ENCODE measurements at regions not wholly inside any gene's neighbourhood (a gene's known extent, or its start where the extent isn't known, plus 50 kb on each side); places are given as distances from the start of the nearest gene placed in this dataset.
"Not testable (repeated sequence)": the region's sequence is repeated elsewhere in the genome, so short reads cannot be mapped to it uniquely, and the experiment has no call there.

GRCh38 chr11:115982666-115983065 lies 478.5 kb upstream of the CADM1 start:
- Histone ChIP-seq H3K36me3 (ENCODE audit: control insufficient read depth in 3 of 3, insufficient read depth in 3 of 3, low read length in 3 of 3) (no peaks in the 10 kb centered on the region), H3K27ac (ENCODE audit: low read depth, low read length) (no peak overlapping the region), H3K27me3 (ENCODE audit: control insufficient read depth in 3 of 3, insufficient read depth in 3 of 3, low read length in 3 of 3) (no peaks in the 10 kb centered on the region), H3K9ac (ENCODE audit: low read depth in 1 of 3, low read length in 3 of 3) (no peak overlapping the region), H3K9me3 (ENCODE audit: control insufficient read depth in 3 of 3, low read length in 3 of 3) (no peaks in the 10 kb centered on the region), H3K4me3 (ENCODE audit: low read length in 3 of 3) (no peak overlapping the region), H3K4me1 (ENCODE audit: control insufficient read depth in 3 of 3, insufficient read depth in 3 of 3, low read length in 3 of 3) (peaks cover 0 to 5% (median 4%) of the 10 kb centered on the region in 3 donors)

DNA sequence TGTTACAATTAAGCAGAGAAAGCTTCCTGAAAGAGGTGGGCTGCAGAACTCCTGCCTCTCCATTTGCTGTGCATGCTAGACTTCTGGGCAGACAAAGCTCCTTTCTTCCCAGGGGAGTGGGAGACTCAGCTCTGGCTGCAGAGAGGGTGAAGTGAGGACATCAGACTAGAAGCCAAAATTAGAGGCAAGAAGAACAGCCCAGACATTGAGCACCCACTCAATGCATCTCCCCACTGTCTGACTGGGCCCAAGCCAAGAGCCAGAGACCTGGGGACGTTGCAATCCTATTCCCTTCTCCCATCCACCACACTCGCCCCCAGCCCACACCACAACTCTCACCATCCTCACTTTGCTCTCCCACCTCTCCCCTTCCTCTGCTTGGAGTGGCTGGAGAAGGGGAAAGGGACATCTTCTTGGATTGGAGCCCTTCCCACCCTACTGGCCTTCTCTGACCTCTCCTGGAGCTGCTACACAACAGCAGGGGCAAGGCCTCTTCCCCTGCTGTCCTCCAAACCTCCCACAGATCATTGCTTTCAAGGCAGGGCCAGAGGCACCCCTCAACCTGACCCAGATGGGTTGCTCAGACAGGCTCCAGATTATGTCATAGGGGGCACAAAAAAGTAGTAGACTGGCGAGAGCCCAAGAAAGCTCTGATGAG lies 477.7 kb upstream of the CADM1 start:
- Histone ChIP-seq H3K9me3 (ENCODE audit: control insufficient read depth in 3 of 3, low read length in 3 of 3) (no peaks in the 10 kb centered on the region), H3K27ac (ENCODE audit: low read depth, low read length) (no peak overlapping the region), H3K9ac (ENCODE audit: low read depth in 1 of 3, low read length in 3 of 3) (no peak overlapping the region), H3K4me3 (ENCODE audit: low read length in 3 of 3) (no peak overlapping the region), H3K36me3 (ENCODE audit: control insufficient read depth in 3 of 3, insufficient read depth in 3 of 3, low read length in 3 of 3) (no peaks in the 10 kb centered on the region), H3K4me1 (ENCODE audit: control insufficient read depth in 3 of 3, insufficient read depth in 3 of 3, low read length in 3 of 3) (peaks cover 0 to 5% (median 4%) of the 10 kb centered on the region in 3 donors), H3K27me3 (ENCODE audit: control insufficient read depth in 3 of 3, insufficient read depth in 3 of 3, low read length in 3 of 3) (no peaks in the 10 kb centered on the region)

GRCh38 chr11:115981104-115981481 lies 476.9 kb upstream of the CADM1 start:
- Histone ChIP-seq H3K36me3 (ENCODE audit: control insufficient read depth in 3 of 3, insufficient read depth in 3 of 3, low read length in 3 of 3) (no peaks in the 10 kb centered on the region), H3K27ac (ENCODE audit: low read depth, low read length) (no peak overlapping the region), H3K9me3 (ENCODE audit: control insufficient read depth in 3 of 3, low read length in 3 of 3) (no peaks in the 10 kb centered on the region), H3K9ac (ENCODE audit: low read depth in 1 of 3, low read length in 3 of 3) (no peak overlapping the region), H3K27me3 (ENCODE audit: control insufficient read depth in 3 of 3, insufficient read depth in 3 of 3, low read length in 3 of 3) (peaks cover 0 to 3% (median 0%) of the 10 kb centered on the region in 3 donors), H3K4me1 (ENCODE audit: control insufficient read depth in 3 of 3, insufficient read depth in 3 of 3, low read length in 3 of 3) (peaks cover 0 to 5% (median 4%) of the 10 kb centered on the region in 3 donors), H3K4me3 (ENCODE audit: low read length in 3 of 3) (no peak overlapping the region)

DNA sequence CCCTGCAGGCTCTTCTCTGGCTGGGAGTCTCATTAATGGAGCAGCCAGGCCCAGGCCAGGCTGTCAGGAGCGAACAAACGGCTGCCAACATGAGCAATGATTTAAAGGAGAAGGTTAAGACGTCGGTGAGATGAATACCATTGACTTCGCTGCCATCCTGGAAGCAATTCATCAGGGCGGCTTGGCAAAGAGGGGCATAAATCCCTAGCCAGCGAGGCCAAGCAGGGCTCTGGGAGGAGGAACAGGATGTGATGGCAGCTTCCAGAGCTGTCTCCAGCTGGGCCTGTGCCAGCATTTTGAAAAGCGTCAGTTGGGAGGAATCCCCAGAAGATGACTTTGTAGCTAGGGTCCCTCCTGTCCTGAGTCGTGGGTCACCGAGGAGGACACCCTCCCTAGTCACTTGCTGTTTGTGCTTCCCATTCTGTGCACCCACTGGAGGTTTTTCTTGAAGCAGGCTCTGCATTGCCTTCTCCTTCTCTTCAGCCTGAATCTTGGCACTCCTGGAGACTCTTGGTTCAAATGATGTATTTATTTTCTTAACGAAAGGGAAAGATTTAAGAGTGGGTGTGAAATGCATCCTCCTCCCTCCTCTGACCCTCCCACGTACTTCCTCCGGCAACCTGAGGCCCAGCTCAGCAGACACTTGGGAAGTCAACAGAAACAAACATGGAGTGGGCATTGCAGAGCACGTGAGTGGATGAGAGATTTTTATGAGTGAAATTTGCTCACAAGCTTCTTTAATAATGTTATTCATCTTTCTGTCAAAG lies 476.3 kb upstream of the CADM1 start:
- Histone ChIP-seq H3K27me3 (ENCODE audit: control insufficient read depth in 3 of 3, insufficient read depth in 3 of 3, low read length in 3 of 3) (peaks cover 1 to 6% (median 4%) of the 10 kb centered on the region in 3 donors), H3K9ac (ENCODE audit: low read depth in 1 of 3, low read length in 3 of 3) (no peak overlapping the region), H3K9me3 (ENCODE audit: control insufficient read depth in 3 of 3, low read length in 3 of 3) (no peaks in the 10 kb centered on the region), H3K4me3 (ENCODE audit: low read length in 3 of 3) (no peak overlapping the region), H3K27ac (ENCODE audit: low read depth, low read length) (no peak overlapping the region), H3K4me1 (ENCODE audit: control insufficient read depth in 3 of 3, insufficient read depth in 3 of 3, low read length in 3 of 3) (peaks cover 0 to 5% (median 4%) of the 10 kb centered on the region in 3 donors), H3K36me3 (ENCODE audit: control insufficient read depth in 3 of 3, insufficient read depth in 3 of 3, low read length in 3 of 3) (no peaks in the 10 kb centered on the region)

GRCh38 chr11:115974703-115975102 lies 470.5 kb upstream of the CADM1 start:
- Histone ChIP-seq H3K36me3 (ENCODE audit: control insufficient read depth in 3 of 3, insufficient read depth in 3 of 3, low read length in 3 of 3) (no peaks in the 10 kb centered on the region), H3K9ac (ENCODE audit: low read depth in 1 of 3, low read length in 3 of 3) (no peak overlapping the region)

DNA sequence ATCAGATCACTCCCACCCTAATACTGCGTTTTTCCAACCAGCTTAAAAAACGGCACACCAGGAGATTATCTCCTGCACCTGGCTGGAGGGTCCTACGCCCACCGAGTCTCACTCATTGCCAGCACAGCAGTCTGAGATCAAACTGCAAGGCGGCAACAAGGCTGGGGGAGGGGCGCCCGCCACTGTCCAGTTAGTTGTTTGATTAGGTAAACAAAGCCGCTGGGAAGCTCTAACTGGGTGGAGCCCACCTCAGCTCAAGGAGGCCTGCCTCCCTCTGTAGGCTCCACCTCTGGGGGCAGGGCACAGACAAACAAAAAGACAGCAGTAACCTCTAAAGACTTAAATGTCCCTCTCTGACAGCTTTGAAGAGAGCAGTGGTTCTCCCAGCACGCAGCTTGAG lies 463.0 kb upstream of the CADM1 start:
- not testable (repeated sequence) for H3K4me3 ChIP-seq (ENCODE audit: low read length in 3 of 3); H3K4me1 ChIP-seq (ENCODE audit: control insufficient read depth in 3 of 3, insufficient read depth in 3 of 3, low read length in 3 of 3); H3K9ac ChIP-seq (ENCODE audit: low read depth in 1 of 3, low read length in 3 of 3); H3K27ac ChIP-seq (ENCODE audit: low read depth, low read length); H3K36me3 ChIP-seq (ENCODE audit: control insufficient read depth in 3 of 3, insufficient read depth in 3 of 3, low read length in 3 of 3); H3K9me3 ChIP-seq (ENCODE audit: control insufficient read depth in 3 of 3, low read length in 3 of 3); H3K27me3 ChIP-seq (ENCODE audit: control insufficient read depth in 3 of 3, insufficient read depth in 3 of 3, low read length in 3 of 3)

More at GRCh38 chr11:115974703-115975102, 470.5 kb upstream of the CADM1 start:
- Histone ChIP-seq H3K4me3 (ENCODE audit: low read length in 3 of 3) (no peak overlapping the region), H3K4me1 (ENCODE audit: control insufficient read depth in 3 of 3, insufficient read depth in 3 of 3, low read length in 3 of 3) (no peaks in the 10 kb centered on the region), H3K27ac (ENCODE audit: low read depth, low read length) (no peak overlapping the region), H3K9me3 (ENCODE audit: control insufficient read depth in 3 of 3, low read length in 3 of 3) (no peaks in the 10 kb centered on the region), H3K27me3 (ENCODE audit: control insufficient read depth in 3 of 3, insufficient read depth in 3 of 3, low read length in 3 of 3) (peaks cover 8 to 16% (median 11%) of the 10 kb centered on the region in 3 donors)

DNA sequence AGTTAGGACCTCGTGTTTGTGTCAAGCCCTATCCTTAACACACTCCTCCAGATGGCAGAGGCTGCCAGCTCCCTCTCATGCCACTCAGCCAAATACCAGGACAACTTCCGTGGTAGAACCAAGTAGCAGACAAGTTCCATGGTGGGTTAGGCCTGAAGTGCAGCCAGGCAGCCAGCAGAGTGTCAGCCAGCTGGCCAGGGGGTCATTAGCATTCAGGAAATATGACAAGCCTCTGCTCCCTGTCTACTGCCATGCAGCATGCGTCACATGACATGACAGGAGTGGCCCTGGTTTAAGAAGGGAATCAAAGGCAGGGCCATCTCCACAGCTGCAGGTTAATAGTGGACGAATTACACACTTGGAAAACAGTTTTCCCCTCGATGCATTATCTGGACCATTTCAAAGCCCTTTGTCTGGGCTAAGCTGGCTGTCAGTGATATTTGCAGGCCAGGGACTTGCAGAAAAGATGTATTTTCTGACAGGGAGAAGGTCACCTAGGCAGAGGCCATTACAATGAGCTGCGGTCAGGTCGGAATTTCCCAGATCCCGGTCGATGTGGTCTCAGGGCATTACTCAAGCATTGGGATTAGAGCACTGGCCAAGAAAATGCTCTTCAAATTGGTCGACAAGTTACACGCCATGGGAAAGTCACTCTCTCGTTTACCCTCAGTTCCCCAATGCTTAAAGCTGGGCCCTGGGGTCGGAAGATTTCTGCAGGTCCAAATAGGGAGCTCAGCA lies 461.7 kb upstream of the CADM1 start:
- H3K4me3 ChIP-seq (ENCODE audit: low read length in 3 of 3), result no peak overlapping the region
- no peaks in the 10 kb centered on the region for H3K36me3 ChIP-seq (ENCODE audit: control insufficient read depth in 3 of 3, insufficient read depth in 3 of 3, low read length in 3 of 3)
- H3K9me3 ChIP-seq (ENCODE audit: control insufficient read depth in 3 of 3, low read length in 3 of 3), result no peaks in the 10 kb centered on the region
- peaks cover 6 to 11% (median 8%) of the 10 kb centered on the region in 3 donors for H3K4me1 ChIP-seq (ENCODE audit: control insufficient read depth in 3 of 3, insufficient read depth in 3 of 3, low read length in 3 of 3)
- H3K9ac ChIP-seq (ENCODE audit: low read depth in 1 of 3, low read length in 3 of 3), result no peak overlapping the region
- H3K27ac ChIP-seq (ENCODE audit: low read depth, low read length), result no peak overlapping the region
- H3K27me3 ChIP-seq (ENCODE audit: control insufficient read depth in 3 of 3, insufficient read depth in 3 of 3, low read length in 3 of 3), result peaks cover 7 to 18% (median 15%) of the 10 kb centered on the region in 3 donors

- peaks cover 6 to 11% (median 8%) of the 10 kb centered on the region in 3 donors for H3K4me1 ChIP-seq (ENCODE audit: control insufficient read depth in 3 of 3, insufficient read depth in 3 of 3, low read length in 3 of 3)
- no peaks in the 10 kb centered on the region for H3K36me3 ChIP-seq (ENCODE audit: control insufficient read depth in 3 of 3, insufficient read depth in 3 of 3, low read length in 3 of 3)
- no peak overlapping the region for H3K9ac ChIP-seq (ENCODE audit: low read depth in 1 of 3, low read length in 3 of 3)
- peaks cover 13 to 23% (median 22%) of the 10 kb centered on the region in 3 donors for H3K27me3 ChIP-seq (ENCODE audit: control insufficient read depth in 3 of 3, insufficient read depth in 3 of 3, low read length in 3 of 3)
- no peak overlapping the region for H3K4me3 ChIP-seq (ENCODE audit: low read length in 3 of 3)
- no peak overlapping the region for H3K27ac ChIP-seq (ENCODE audit: low read depth, low read length)
- H3K9me3 ChIP-seq (ENCODE audit: control insufficient read depth in 3 of 3, low read length in 3 of 3), result no peaks in the 10 kb centered on the region
These were observed 459.9 kb upstream of the CADM1 start for GRCh38 chr11:115964091-115964490.

DNA sequence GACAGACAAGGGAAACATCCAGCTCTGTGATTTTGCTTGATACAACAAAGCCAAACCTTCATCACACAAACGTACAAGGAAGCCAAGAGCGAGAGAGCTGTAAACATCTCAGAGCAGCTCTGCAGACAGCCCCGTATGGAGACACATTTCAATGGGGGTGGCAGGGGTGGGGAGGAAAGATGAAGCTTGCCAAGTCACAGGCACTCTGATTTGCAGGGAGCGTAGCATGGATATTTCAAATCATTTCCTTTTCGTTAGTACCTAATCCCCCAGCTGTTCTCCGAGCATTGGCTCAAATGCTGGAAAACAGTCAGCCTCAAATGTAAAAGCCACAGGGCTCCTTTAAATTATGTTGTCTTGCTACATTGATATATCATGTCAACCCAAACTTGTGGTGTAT lies 458.9 kb upstream of the CADM1 start:
- no peak overlapping the region for H3K9ac ChIP-seq (ENCODE audit: low read depth in 1 of 3, low read length in 3 of 3)
- no peaks in the 10 kb centered on the region for H3K36me3 ChIP-seq (ENCODE audit: control insufficient read depth in 3 of 3, insufficient read depth in 3 of 3, low read length in 3 of 3)
- no peak overlapping the region for H3K4me3 ChIP-seq (ENCODE audit: low read length in 3 of 3)
- H3K27ac ChIP-seq (ENCODE audit: low read depth, low read length), result no peak overlapping the region
- H3K4me1 ChIP-seq (ENCODE audit: control insufficient read depth in 3 of 3, insufficient read depth in 3 of 3, low read length in 3 of 3), result peaks cover 6 to 11% (median 8%) of the 10 kb centered on the region in 3 donors
- peaks cover 21 to 28% (median 28%) of the 10 kb centered on the region in 3 donors for H3K27me3 ChIP-seq (ENCODE audit: control insufficient read depth in 3 of 3, insufficient read depth in 3 of 3, low read length in 3 of 3)
- H3K9me3 ChIP-seq (ENCODE audit: control insufficient read depth in 3 of 3, low read length in 3 of 3), result no peaks in the 10 kb centered on the region

All from skeletal muscle tissue (tissue), 3 donors.